ENCODE measurements at regions not wholly inside any gene's neighbourhood (a gene's known extent, or its start where the extent isn't known, plus 50 kb on each side); places are given as distances from the start of the nearest gene placed in this dataset.

DNA sequence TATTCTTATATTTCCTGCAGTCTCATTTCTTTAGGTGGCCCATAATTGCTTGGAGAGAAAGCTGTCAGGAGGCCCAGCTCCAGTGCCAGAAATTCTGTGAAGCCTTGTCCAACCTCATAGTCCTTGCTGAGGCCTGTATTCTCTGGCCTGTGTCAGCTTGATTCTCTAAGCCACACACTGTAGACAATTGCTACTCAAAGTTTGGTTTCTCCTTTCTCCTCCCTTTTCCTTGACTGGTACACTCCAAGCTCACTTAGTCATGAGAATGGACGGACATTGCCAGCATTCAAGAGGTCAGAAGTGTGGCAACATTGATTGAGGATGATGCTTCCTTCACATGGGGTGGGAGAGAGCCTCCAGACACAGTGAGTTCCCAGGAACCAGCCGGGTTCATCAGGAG, 71.3 kb upstream of the CXCL14 start:
- no peak overlapping the region for H3K4me3 ChIP-seq (ENCODE audit: low read depth, low read length, poor library complexity, severe bottlenecking)
- H3K27me3 ChIP-seq (ENCODE audit: insufficient read depth, low read length), result no peaks in the 10 kb centered on the region
- H3K4me1 ChIP-seq (ENCODE audit: insufficient read depth, low read length, severe bottlenecking), result no peaks in the 10 kb centered on the region
- no peaks in the 10 kb centered on the region for H3K9me2 ChIP-seq (ENCODE audit: low read depth, low read length)
- H3K9ac ChIP-seq (ENCODE audit: low read length), result no peak overlapping the region
- no peak for TF ChIP-seq CTCF (IDR thresholded peaks at IDR 0.05; ENCODE audit: low read length)
- no peak for TF ChIP-seq EZH2 (IDR thresholded peaks at IDR 0.05; ENCODE audit: borderline replicate concordance, low read length)
- H3K9me3 ChIP-seq (ENCODE audit: low read length), result no peaks in the 10 kb centered on the region
- no peaks in the 10 kb centered on the region for H4K20me1 ChIP-seq (ENCODE audit: insufficient read depth, low read length)
- H3K79me2 ChIP-seq (ENCODE audit: insufficient read depth, low read length), result no peaks in the 10 kb centered on the region
- H2AFZ ChIP-seq (ENCODE audit: low read length), result no peak overlapping the region
- no peaks in the 10 kb centered on the region for H3K36me3 ChIP-seq (ENCODE audit: insufficient read depth, low read length)
- no peak overlapping the region for H3K27ac ChIP-seq (ENCODE audit: low read depth, low read length, poor library complexity, severe bottlenecking)
- H3F3A ChIP-seq (ENCODE audit: insufficient read depth, low read length), result no peaks in the 10 kb centered on the region
- no peak overlapping the region for H3K4me2 ChIP-seq (ENCODE audit: low read length)

DNA sequence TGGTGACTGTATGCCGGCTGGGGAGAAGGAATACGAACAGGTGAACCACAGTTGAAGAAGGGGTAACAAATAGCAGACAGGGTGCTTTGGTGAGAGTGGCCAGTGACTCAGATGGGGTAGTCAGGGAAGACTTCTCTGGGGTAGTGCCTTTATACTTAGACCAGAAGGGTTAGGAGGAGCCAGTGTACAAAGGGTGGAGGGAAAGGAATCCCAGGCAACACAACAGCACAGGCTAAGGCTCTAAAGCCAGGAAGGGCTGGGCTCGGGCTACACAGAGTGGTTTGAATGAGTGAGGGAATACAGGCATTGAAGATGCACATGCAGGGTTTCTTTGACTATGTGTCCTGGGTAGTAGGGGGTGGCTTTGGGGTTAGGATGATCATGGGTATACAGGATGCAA, 70.6 kb upstream of the CXCL14 start:
- Histone ChIP-seq H3K27me3 (ENCODE audit: insufficient read depth, low read length) (no peaks in the 10 kb centered on the region), H3K79me2 (ENCODE audit: insufficient read depth, low read length) (no peaks in the 10 kb centered on the region), H2AFZ (ENCODE audit: low read length) (no peak overlapping the region), H4K20me1 (ENCODE audit: insufficient read depth, low read length) (no peaks in the 10 kb centered on the region), H3K27ac (ENCODE audit: low read depth, low read length, poor library complexity, severe bottlenecking) (no peak overlapping the region), H3K9me3 (ENCODE audit: low read length) (no peaks in the 10 kb centered on the region), H3K9ac (ENCODE audit: low read length) (no peak overlapping the region), H3F3A (ENCODE audit: insufficient read depth, low read length) (no peaks in the 10 kb centered on the region), H3K4me2 (ENCODE audit: low read length) (no peak overlapping the region), H3K4me3 (ENCODE audit: low read depth, low read length, poor library complexity, severe bottlenecking) (no peak overlapping the region), H3K36me3 (ENCODE audit: insufficient read depth, low read length) (no peaks in the 10 kb centered on the region), H3K4me1 (ENCODE audit: insufficient read depth, low read length, severe bottlenecking) (no peaks in the 10 kb centered on the region), H3K9me2 (ENCODE audit: low read depth, low read length) (no peaks in the 10 kb centered on the region)
- no peak for TF ChIP-seq EZH2 (IDR thresholded peaks at IDR 0.05; ENCODE audit: borderline replicate concordance, low read length)
- no peak for TF ChIP-seq CTCF (IDR thresholded peaks at IDR 0.05; ENCODE audit: low read length)

GRCh38 chr5:135648116-135648515, 69.3 kb upstream of the CXCL14 start:
- TF ChIP-seq CTCF (IDR thresholded peaks at IDR 0.05; ENCODE audit: low read length) (no peak), EZH2 (IDR thresholded peaks at IDR 0.05; ENCODE audit: borderline replicate concordance, low read length) (no peak)
- Histone ChIP-seq H3F3A (ENCODE audit: insufficient read depth, low read length) (no peaks in the 10 kb centered on the region), H3K4me2 (ENCODE audit: low read length) (no peak overlapping the region)

More at GRCh38 chr5:135648116-135648515, 69.3 kb upstream of the CXCL14 start:
- Histone ChIP-seq H3K79me2 (ENCODE audit: insufficient read depth, low read length) (no peaks in the 10 kb centered on the region), H3K9ac (ENCODE audit: low read length) (no peak overlapping the region), H3K9me2 (ENCODE audit: low read depth, low read length) (no peaks in the 10 kb centered on the region), H3K27ac (ENCODE audit: low read depth, low read length, poor library complexity, severe bottlenecking) (no peak overlapping the region), H3K36me3 (ENCODE audit: insufficient read depth, low read length) (no peaks in the 10 kb centered on the region), H3K9me3 (ENCODE audit: low read length) (no peaks in the 10 kb centered on the region), H3K4me1 (ENCODE audit: insufficient read depth, low read length, severe bottlenecking) (no peaks in the 10 kb centered on the region), H4K20me1 (ENCODE audit: insufficient read depth, low read length) (no peaks in the 10 kb centered on the region), H3K4me3 (ENCODE audit: low read depth, low read length, poor library complexity, severe bottlenecking) (no peak overlapping the region), H2AFZ (ENCODE audit: low read length) (no peak overlapping the region), H3K27me3 (ENCODE audit: insufficient read depth, low read length) (no peaks in the 10 kb centered on the region)
